ENCODE measurements at regions not wholly inside any gene's neighbourhood (a gene's known extent, or its start where the extent isn't known, plus 50 kb on each side); places are given as distances from the start of the nearest gene placed in this dataset.

GRCh38 chr1:188166654-188167053 is 1337.9 kb downstream of the PLA2G4A start:
- TF ChIP-seq TAF1 (IDR thresholded peaks at IDR 0.05; ENCODE audit: borderline replicate concordance, low read depth, low read length) (no peak), POLR2A (IDR thresholded peaks at IDR 0.05; ENCODE audit: low read depth, low read length) (no peak), POLR2AphosphoS5 (IDR thresholded peaks at IDR 0.05; ENCODE audit: low read depth, low read length) (no peak)

Measured in GM12892 (cell line).